IMR-90 (cell line): ENCODE measurements at regions not wholly inside any gene's neighbourhood (a gene's known extent, or its start where the extent isn't known, plus 50 kb on each side); places are given as distances from the start of the nearest gene placed in this dataset.

Experiments
- RAD21 ChIP-seq: IDR thresholded peaks from 2 replicates; pipeline ENCODE4 v1.6.1; 2012; ENCODE audit warnings: low read length, improper control_type of control experiment
- RCOR1 ChIP-seq: IDR thresholded peaks from 2 replicates; pipeline ENCODE4 v1.6.1; 2012; ENCODE audit warnings: mild to moderate bottlenecking, low read length, improper control_type of control experiment; ENCODE audit not compliant: insufficient replicate concordance

DNA sequence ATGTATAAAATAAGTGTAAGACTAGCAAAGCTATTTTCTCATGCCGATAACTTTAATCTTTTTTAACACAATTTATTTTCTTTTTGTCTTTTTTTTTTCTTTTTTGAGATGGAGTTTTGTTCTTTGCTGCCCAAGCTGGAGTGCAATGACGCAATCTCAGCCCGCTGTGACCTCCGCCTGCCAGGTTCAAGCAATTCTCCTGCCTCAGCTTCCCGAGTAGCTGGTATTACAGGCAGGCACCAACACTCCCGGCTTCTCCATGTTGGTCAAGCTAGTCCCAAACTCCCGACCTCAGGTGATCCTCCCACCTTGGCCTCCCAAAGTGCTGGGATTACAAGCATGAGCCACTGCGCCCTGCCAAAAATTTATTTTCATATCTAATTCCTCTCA is 164.2 kb upstream of the SLIT2 start:
- TF ChIP-seq RCOR1 = no peak
- TF ChIP-seq RAD21 = no peak
